ENCODE measurements at regions not wholly inside any gene's neighbourhood (a gene's known extent, or its start where the extent isn't known, plus 50 kb on each side); places are given as distances from the start of the nearest gene placed in this dataset.

GRCh38 chr3:153921826-153922225 is 199.4 kb upstream of the ARHGEF26 start:
- peaks cover 0 to 5% (median 2%) of the 10 kb centered on the region in 7 donors for H3K9me3 Mint-ChIP-seq
- H3K27me3 ChIP-seq (ENCODE audit: control insufficient read depth in 2 of 2, insufficient read depth in 2 of 2, low read length in 2 of 2), result no peaks in the 10 kb centered on the region
- no peak for TF ChIP-seq CTCF (IDR thresholded peaks at IDR 0.05)
- H3K27ac Mint-ChIP-seq, result no peak overlapping the region
- H3K27me3 Mint-ChIP-seq (ENCODE audit: low read depth in 3 of 3), result peaks cover 0 to 3% (median 0%) of the 10 kb centered on the region in 3 donors
- no peaks in the 10 kb centered on the region for H3K4me1 Mint-ChIP-seq
- no peaks in the 10 kb centered on the region for H3K79me2 ChIP-seq (ENCODE audit: insufficient read depth, low read length)
- H3K27ac ChIP-seq (ENCODE audit: low read depth in 1 of 2, low read length in 2 of 2), result no peak overlapping the region
- no peak for DNase-seq
- H3K9ac ChIP-seq (ENCODE audit: insufficient read depth, low read length, poor library complexity, severe bottlenecking), result no peak overlapping the region
- no peak overlapping the region for H3K4me3 ChIP-seq (replicated peaks in 1 of 3; ENCODE audit: low read depth in 2 of 3, low read length in 3 of 3)
- intact Hi-C loops (cut with micrococcal nuclease), result no loop called here
- no peaks in the 10 kb centered on the region for H3K36me3 ChIP-seq (replicated peaks in 1 of 2; ENCODE audit: control insufficient read depth in 1 of 2, insufficient read depth in 2 of 2, low read length in 2 of 2)
- no peak overlapping the region for H3K4me2 ChIP-seq (replicated peaks; ENCODE audit: extremely low read depth, low read length, poor library complexity, severe bottlenecking)
- no peaks in the 10 kb centered on the region for H3K4me1 ChIP-seq (ENCODE audit: control insufficient read depth in 1 of 2, insufficient read depth in 2 of 2, low read length in 2 of 2)
- H3K36me3 Mint-ChIP-seq, result no peaks in the 10 kb centered on the region
- H3K9me3 ChIP-seq (replicated peaks in 1 of 2; ENCODE audit: control insufficient read depth in 1 of 2, insufficient read depth in 1 of 2, low read length in 2 of 2), result no peaks in the 10 kb centered on the region
- no peak overlapping the region for H3K4me3 Mint-ChIP-seq
- no peak overlapping the region for H2AFZ ChIP-seq (ENCODE audit: insufficient read depth, low read depth, low read length, poor library complexity, severe bottlenecking)
- H4K20me1 ChIP-seq (ENCODE audit: insufficient read depth, low read length), result no peaks in the 10 kb centered on the region

- H3K4me3 Mint-ChIP-seq, result no peak overlapping the region
- no peak overlapping the region for H2AFZ ChIP-seq (ENCODE audit: insufficient read depth, low read depth, low read length, poor library complexity, severe bottlenecking)
- WGBS (ENCODE audit: insufficient coverage), result no CpG with 5 or more reads among the region's 2 CpGs
- no peak for TF ChIP-seq CTCF (IDR thresholded peaks at IDR 0.05)
- no peaks in the 10 kb centered on the region for H3K27me3 ChIP-seq (ENCODE audit: control insufficient read depth in 2 of 2, insufficient read depth in 2 of 2, low read length in 2 of 2)
- H4K20me1 ChIP-seq (ENCODE audit: insufficient read depth, low read length), result no peaks in the 10 kb centered on the region
- no peaks in the 10 kb centered on the region for H3K4me1 Mint-ChIP-seq
- no peaks in the 10 kb centered on the region for H3K4me1 ChIP-seq (ENCODE audit: control insufficient read depth in 1 of 2, insufficient read depth in 2 of 2, low read length in 2 of 2)
- no peak overlapping the region for H3K27ac ChIP-seq (ENCODE audit: low read depth in 1 of 2, low read length in 2 of 2)
- intact Hi-C loops (cut with micrococcal nuclease), result no loop called here
- peaks cover 0 to 5% (median 0%) of the 10 kb centered on the region in 7 donors for H3K9me3 Mint-ChIP-seq
- H3K79me2 ChIP-seq (ENCODE audit: insufficient read depth, low read length), result no peaks in the 10 kb centered on the region
- no peak overlapping the region for H3K4me2 ChIP-seq (replicated peaks; ENCODE audit: extremely low read depth, low read length, poor library complexity, severe bottlenecking)
- DNase-seq, result no peak
- no peaks in the 10 kb centered on the region for H3K36me3 ChIP-seq (replicated peaks in 1 of 2; ENCODE audit: control insufficient read depth in 1 of 2, insufficient read depth in 2 of 2, low read length in 2 of 2)
- H3K9ac ChIP-seq (ENCODE audit: insufficient read depth, low read length, poor library complexity, severe bottlenecking), result no peak overlapping the region
- peaks cover 0 to 3% (median 0%) of the 10 kb centered on the region in 3 donors for H3K27me3 Mint-ChIP-seq (ENCODE audit: low read depth in 3 of 3)
- no peak overlapping the region for H3K4me3 ChIP-seq (replicated peaks in 1 of 3; ENCODE audit: low read depth in 2 of 3, low read length in 3 of 3)
- H3K9me3 ChIP-seq (replicated peaks in 1 of 2; ENCODE audit: control insufficient read depth in 1 of 2, insufficient read depth in 1 of 2, low read length in 2 of 2), result no peaks in the 10 kb centered on the region
- no peaks in the 10 kb centered on the region for H3K36me3 Mint-ChIP-seq
- no peak overlapping the region for H3K27ac Mint-ChIP-seq
These were observed 195.2 kb upstream of the ARHGEF26 start for GRCh38 chr3:153925841-153926514.

All from CD14-positive monocyte (primary cell).